ENCODE measurements at regions not wholly inside any gene's neighbourhood (a gene's known extent, or its start where the extent isn't known, plus 50 kb on each side); places are given as distances from the start of the nearest gene placed in this dataset.

DNA sequence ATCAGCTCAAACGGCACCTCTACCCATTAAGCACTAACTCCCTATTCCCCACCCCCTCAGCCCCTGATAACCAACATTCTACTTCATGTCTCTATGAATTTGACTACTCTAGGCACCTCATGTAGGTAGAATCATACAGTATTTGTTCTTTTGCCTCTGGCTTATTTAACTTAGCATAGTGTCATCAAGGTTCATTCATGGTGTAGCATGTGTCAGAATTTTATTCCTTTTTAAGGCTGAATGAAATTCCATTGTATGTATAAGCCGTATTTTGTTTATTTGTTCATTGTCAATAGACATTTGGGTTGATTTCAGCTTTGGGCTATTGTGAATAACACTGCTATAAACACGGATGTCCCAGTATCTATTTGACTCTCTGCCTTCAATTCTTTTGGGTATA is 794.9 kb upstream of the SOX9 start:
- TF ChIP-seq, protein P1, sequence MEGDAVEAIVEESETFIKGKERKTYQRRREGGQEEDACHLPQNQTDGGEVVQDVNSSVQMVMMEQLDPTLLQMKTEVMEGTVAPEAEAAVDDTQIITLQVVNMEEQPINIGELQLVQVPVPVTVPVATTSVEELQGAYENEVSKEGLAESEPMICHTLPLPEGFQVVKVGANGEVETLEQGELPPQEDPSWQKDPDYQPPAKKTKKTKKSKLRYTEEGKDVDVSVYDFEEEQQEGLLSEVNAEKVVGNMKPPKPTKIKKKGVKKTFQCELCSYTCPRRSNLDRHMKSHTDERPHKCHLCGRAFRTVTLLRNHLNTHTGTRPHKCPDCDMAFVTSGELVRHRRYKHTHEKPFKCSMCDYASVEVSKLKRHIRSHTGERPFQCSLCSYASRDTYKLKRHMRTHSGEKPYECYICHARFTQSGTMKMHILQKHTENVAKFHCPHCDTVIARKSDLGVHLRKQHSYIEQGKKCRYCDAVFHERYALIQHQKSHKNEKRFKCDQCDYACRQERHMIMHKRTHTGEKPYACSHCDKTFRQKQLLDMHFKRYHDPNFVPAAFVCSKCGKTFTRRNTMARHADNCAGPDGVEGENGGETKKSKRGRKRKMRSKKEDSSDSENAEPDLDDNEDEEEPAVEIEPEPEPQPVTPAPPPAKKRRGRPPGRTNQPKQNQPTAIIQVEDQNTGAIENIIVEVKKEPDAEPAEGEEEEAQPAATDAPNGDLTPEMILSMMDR (IDR thresholded peaks at IDR 0.05), result no peak
- TF ChIP-seq RNF2 (IDR thresholded peaks at IDR 0.05; ENCODE audit: borderline replicate concordance, low read depth) (no peak), MAX (IDR thresholded peaks at IDR 0.05) (no peak)
